ENCODE measurements at regions not wholly inside any gene's neighbourhood (a gene's known extent, or its start where the extent isn't known, plus 50 kb on each side); places are given as distances from the start of the nearest gene placed in this dataset.
"Not testable (repeated sequence)": the region's sequence is repeated elsewhere in the genome, so short reads cannot be mapped to it uniquely, and the experiment has no call there.

GRCh38 chr17:27106347-27106981, 187.4 kb upstream of the WSB1 start:
- no peak for TF ChIP-seq CTCF (IDR thresholded peaks at IDR 0.05; ENCODE audit: insufficient read depth, low read depth, low read length, missing control alignments)
- H3K4me3 ChIP-seq (ENCODE audit: low read length) = no peak overlapping the region
- peak; percentile 30 for DNase-seq (ENCODE audit: low read depth)

GRCh38 chr17:27106982-27107360, 186.9 kb upstream of the WSB1 start:
- H3K4me3 ChIP-seq (ENCODE audit: low read length) = no peak overlapping the region
- TF ChIP-seq CTCF (IDR thresholded peaks at IDR 0.05; ENCODE audit: insufficient read depth, low read depth, low read length, missing control alignments) = no peak
- peak; percentile 80 for DNase-seq (ENCODE audit: low read depth)

DNA sequence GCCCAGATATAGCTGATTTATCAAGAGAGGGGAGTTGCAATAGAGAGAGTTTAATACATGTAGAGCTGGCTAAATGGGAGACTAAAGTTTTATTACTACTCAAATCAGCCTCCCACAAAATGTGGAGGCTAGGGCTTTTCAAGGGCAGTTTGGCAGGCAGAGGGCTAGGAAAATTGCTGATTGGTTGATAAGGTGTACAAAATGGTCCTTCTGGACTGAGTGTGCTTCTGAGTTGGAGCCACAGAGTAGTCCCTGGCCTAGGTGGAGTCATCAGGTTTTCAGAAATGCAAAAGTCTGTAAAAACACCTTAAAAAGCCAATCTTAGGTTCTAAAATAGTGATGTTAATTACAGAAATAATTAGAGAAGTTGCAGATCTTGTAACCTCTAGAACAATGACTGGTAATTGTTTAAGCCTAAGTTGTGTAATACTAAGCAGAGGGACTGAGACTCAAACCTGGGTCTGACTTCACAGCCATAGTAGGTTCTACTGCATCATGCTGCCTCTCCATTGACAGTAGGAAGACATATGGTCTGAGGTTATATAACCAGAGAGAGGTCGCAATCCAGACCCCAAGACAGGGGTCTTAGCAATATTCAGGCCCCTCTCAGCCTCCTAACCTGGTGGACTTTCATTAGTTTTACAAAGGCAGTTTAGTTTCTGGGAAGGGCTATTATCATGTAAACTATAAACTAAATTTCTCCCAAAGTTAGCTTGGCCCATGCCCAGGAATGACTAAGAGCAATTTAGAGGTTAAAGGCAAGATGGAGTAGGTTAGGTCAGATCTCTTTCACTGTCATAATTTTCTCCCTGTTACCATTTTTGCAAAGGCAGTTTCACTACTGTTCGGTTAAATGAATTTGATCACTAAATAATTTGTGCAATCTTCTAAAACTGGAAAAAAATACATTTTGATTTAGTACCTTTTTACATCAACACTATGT, 186.3 kb upstream of the WSB1 start:
- DNase-seq (ENCODE audit: low read depth) = not testable (repeated sequence)

GRCh38 chr17:27109346-27109745, 184.6 kb upstream of the WSB1 start:
- H3K4me3 ChIP-seq (ENCODE audit: low read length) = no peak overlapping the region
- no peak for TF ChIP-seq CTCF (IDR thresholded peaks at IDR 0.05; ENCODE audit: insufficient read depth, low read depth, low read length, missing control alignments)
- peak; percentile 18 for DNase-seq (ENCODE audit: low read depth)

More for the DNA sequence above, 186.3 kb upstream of the WSB1 start:
- H3K4me3 ChIP-seq (ENCODE audit: low read length) = not testable (repeated sequence)

GRCh38 chr17:27153005-27153404, 140.9 kb upstream of the WSB1 start:
- no peak for TF ChIP-seq CTCF (IDR thresholded peaks at IDR 0.05; ENCODE audit: insufficient read depth, low read depth, low read length, missing control alignments)
- no peak for DNase-seq (ENCODE audit: low read depth)
- no peak overlapping the region for H3K4me3 ChIP-seq (ENCODE audit: low read length)

- no peak for TF ChIP-seq CTCF (IDR thresholded peaks at IDR 0.05; ENCODE audit: insufficient read depth, low read depth, low read length, missing control alignments)
- no peak for DNase-seq (ENCODE audit: low read depth)
- no peak overlapping the region for H3K4me3 ChIP-seq (ENCODE audit: low read length)
These were observed 138.0 kb upstream of the WSB1 start for GRCh38 chr17:27155866-27156265.

DNA sequence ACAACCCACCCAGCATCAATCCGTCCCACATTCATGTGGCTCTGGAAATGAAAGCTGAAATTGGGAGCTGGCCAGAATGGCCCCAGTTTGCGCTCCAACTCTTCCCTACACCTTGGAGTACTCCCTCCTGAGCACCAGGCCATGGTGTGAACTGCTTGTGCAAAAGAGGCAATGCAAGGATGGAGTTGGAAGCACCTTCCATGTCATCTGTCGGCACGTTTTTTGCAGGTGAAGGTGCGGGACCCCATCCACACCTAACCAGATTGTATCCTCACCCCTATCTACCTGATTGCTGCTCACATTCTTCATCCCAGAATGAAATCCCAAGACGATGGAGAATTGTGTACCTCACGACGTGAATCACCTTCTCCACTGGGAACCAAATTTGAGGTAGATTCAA, 136.6 kb upstream of the WSB1 start:
- no peak for TF ChIP-seq CTCF (IDR thresholded peaks at IDR 0.05; ENCODE audit: insufficient read depth, low read depth, low read length, missing control alignments)
- no peak for DNase-seq (ENCODE audit: low read depth)

More for the DNA sequence above, 136.6 kb upstream of the WSB1 start:
- H3K4me3 ChIP-seq (ENCODE audit: low read length) = no peak overlapping the region

All from epithelial cell of esophagus (primary cell).